T-helper 2 cell treated with Interferon-gamma antibody and Interleukin-4, amounts not matched to agents 5 μg/mL and 100 μg/mL, for 36 hours (primary cell): ENCODE measurements at regions not wholly inside any gene's neighbourhood (a gene's known extent, or its start where the extent isn't known, plus 50 kb on each side); places are given as distances from the start of the nearest gene placed in this dataset.
"Not testable (repeated sequence)": the region's sequence is repeated elsewhere in the genome, so short reads cannot be mapped to it uniquely, and the experiment has no call there.

ENCODE experiments used
- DNase-seq: peaks from one replicate; pipeline ENCODE4 v3.0.0; 2021; ENCODE audit warnings: low spot score
- H3K27ac Mint-ChIP-seq: one replicate; pipeline ENCODE4 v1.8.0; 2021; ENCODE audit warnings: mild to moderate bottlenecking, mixed read lengths
- H3K27me3 Mint-ChIP-seq: one replicate; pipeline ENCODE4 v1.8.0; 2021; ENCODE audit warnings: low read depth, mixed read lengths
- H3K36me3 Mint-ChIP-seq: one replicate; pipeline ENCODE4 v1.8.0; 2021; ENCODE audit warnings: low read depth, mixed read lengths
- H3K4me1 Mint-ChIP-seq: one replicate; pipeline ENCODE4 v1.8.0; 2021; ENCODE audit warnings: low read depth, mixed read lengths
- H3K4me3 Mint-ChIP-seq: one replicate; pipeline ENCODE4 v1.8.0; 2022; ENCODE audit warnings: mild to moderate bottlenecking, moderate library complexity, mixed read lengths
- H3K9me3 Mint-ChIP-seq: one replicate; pipeline ENCODE4 v1.8.0; 2021; ENCODE audit warnings: mixed read lengths

DNA sequence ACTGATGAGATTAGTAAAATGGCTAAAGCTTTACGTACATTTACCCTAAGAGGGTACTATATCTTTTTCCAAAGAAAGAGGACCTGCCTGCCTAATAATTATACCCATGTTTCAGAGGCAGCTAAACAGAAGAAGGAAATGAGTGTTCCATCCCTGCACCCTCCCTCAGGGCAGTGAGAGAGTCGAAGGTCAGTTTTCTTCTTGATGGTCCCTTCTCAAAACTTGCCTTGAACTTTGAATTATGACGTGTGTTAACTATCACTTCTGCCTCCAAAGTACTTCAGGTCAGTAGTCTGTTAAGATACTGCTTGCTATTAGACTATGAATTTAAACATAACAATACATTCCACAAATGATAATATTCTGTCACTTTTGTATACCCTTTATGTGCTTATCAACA lies 294.8 kb upstream of the CHRM3 start:
- H3K27ac Mint-ChIP-seq: no peak overlapping the region

DNA sequence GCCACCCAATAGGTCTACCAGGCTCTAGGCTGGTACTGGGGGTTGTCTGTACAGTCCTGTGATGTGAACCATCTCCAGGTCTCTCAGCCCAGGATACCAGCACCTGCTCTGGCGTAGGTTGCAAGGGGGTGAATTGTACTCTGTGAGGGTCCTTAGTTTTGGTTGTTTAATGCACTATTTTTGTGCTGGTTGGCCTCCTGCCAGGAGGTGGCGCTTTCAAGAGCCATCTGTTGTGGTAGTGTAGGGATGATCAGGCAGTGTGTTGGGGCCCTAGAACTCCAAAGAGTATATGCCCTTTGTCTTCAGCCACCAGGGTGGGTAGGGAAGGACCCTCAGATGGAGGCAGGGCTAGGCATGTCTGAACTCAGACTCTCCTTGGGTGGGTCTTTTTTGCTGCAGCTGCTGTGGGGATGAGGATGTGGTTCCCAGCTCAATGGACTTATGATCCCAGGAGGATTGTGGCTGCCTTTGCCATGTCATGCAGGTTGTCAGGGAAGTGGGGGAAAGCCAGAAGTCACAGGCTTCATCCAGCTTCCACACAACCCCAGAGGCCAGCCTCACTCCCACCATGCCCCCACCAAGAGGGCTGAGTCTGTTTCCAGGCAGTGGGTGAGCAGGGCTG lies 301.8 kb upstream of the CHRM3 start:
- Mint-ChIP-seq H3K4me1 (no peaks in the 10 kb centered on the region), H3K9me3 (peaks cover 13% of the 10 kb centered on the region), H3K4me3 (no peak overlapping the region), H3K27ac (no peak overlapping the region), H3K27me3 (no peaks in the 10 kb centered on the region), H3K36me3 (no peaks in the 10 kb centered on the region)
- no peak for DNase-seq

More for the DNA sequence above, 294.8 kb upstream of the CHRM3 start:
- Mint-ChIP-seq H3K27me3 (no peaks in the 10 kb centered on the region), H3K4me3 (no peak overlapping the region), H3K9me3 (peaks cover 3% of the 10 kb centered on the region), H3K4me1 (no peaks in the 10 kb centered on the region), H3K36me3 (no peaks in the 10 kb centered on the region)
- DNase-seq: no peak

DNA sequence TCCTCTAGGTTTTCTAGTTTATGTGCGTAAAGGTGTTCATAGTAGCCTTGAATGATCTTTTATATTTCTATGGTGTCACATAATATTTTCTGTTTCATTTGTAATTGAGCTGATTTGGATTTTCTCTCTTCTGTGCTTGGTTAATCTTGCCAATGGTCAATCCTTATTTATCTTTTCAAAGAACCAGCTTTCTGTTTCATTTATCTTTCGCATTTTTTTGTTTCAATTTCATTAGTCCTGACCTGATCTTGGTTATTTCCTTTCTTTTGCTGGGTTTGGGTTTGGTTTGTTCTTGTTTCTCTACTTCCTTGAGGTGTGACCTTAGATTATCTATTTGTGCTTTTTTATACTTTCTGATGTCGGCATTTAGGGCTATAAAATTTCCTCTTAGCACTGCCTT lies 304.4 kb upstream of the CHRM3 start:
- not testable (repeated sequence) for H3K27me3 Mint-ChIP-seq, H3K36me3 Mint-ChIP-seq, H3K4me1 Mint-ChIP-seq, DNase-seq, H3K27ac Mint-ChIP-seq, H3K4me3 Mint-ChIP-seq
- H3K9me3 Mint-ChIP-seq: peaks cover 23% of the 10 kb centered on the region

DNA sequence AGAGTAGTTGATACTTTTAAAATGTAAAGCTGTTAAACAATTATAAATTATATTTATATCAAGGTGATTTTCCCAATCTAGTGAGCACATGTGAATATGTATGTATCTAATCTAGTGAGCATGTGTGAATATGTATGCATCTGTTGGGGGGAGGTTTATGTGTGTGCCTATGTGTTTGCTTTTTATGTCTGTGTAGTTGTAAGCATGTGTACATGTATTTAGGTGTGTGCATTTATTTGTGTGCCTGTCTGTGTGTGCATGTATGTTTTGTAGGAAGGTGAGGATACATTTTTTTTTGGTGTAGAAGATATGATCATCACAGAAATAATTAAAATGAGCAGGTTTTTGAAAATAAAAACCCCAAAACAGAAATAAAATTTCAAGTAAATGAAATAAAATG lies 318.9 kb upstream of the CHRM3 start:
- Mint-ChIP-seq H3K27ac (no peak overlapping the region), H3K36me3 (no peaks in the 10 kb centered on the region), H3K4me1 (no peaks in the 10 kb centered on the region), H3K4me3 (no peak overlapping the region), H3K27me3 (no peaks in the 10 kb centered on the region), H3K9me3 (no peaks in the 10 kb centered on the region)
- no peak for DNase-seq

DNA sequence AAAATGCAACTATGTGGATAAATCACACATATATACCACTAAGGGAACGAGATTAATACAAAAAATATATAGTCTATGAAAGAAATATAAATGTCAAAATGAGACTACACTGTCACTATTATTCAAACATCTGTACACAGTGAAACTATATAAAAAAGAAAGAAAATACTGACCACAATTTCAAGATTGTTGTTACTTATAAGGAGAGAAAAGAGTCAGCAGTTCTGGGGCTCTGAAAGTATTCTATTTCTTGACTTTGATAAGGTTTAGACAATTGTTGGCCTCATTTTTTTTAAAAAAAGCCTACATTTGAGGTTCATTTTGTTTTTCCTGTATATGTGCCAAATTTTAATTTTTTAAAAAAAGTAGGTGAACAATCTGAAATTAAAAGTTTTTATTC lies 319.3 kb upstream of the CHRM3 start:
- Mint-ChIP-seq H3K9me3 (no peaks in the 10 kb centered on the region), H3K4me1 (no peaks in the 10 kb centered on the region), H3K4me3 (no peak overlapping the region), H3K27ac (no peak overlapping the region), H3K27me3 (no peaks in the 10 kb centered on the region), H3K36me3 (no peaks in the 10 kb centered on the region)
- DNase-seq: no peak

DNA sequence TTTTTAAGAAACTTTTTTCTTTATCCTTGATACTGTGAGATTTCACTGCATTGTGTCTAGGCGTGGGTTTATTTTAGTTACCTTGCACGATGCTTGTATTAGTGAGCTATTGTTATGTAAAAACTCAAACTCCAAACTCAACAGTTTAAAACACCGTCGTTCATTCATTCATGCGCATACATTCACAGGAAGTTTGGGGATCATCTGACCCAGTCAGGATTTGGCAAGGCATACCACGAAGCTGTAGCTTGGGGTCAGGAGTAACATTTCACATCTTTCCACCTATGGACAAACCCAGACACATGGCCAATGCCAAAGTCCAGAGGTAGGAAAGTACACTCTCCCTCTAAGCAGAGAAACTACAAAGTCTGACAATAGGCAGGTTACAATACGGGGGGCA lies 324.6 kb upstream of the CHRM3 start:
- DNase-seq: no peak
- H3K36me3 Mint-ChIP-seq: no peaks in the 10 kb centered on the region
- no peak overlapping the region for H3K4me3 Mint-ChIP-seq
- H3K27me3 Mint-ChIP-seq: no peaks in the 10 kb centered on the region
- H3K9me3 Mint-ChIP-seq: no peaks in the 10 kb centered on the region
- H3K27ac Mint-ChIP-seq: no peak overlapping the region
- no peaks in the 10 kb centered on the region for H3K4me1 Mint-ChIP-seq

DNA sequence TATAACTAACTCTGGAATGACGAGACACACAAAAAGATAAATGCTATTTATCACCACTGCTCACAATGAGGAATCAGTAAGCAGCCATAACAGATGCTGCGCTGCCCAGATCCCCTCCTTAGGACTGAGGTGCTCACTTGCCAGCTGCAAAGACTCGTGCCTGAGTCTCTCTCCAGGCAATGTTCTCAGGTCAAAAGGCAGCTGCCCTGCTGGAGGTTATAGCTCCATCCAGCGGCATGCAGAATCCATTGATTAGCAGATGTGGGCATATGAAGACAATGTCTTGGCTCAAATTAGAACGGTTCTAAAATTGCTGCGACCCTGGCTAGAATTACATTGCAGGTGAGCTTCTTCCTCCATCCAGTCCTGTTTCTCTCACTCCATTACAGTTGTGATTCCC lies 328.2 kb upstream of the CHRM3 start:
- Mint-ChIP-seq H3K4me3 (no peak overlapping the region), H3K27me3 (no peaks in the 10 kb centered on the region), H3K27ac (no peak overlapping the region), H3K36me3 (no peaks in the 10 kb centered on the region), H3K9me3 (peaks cover 5% of the 10 kb centered on the region), H3K4me1 (no peaks in the 10 kb centered on the region)
- no peak for DNase-seq

DNA sequence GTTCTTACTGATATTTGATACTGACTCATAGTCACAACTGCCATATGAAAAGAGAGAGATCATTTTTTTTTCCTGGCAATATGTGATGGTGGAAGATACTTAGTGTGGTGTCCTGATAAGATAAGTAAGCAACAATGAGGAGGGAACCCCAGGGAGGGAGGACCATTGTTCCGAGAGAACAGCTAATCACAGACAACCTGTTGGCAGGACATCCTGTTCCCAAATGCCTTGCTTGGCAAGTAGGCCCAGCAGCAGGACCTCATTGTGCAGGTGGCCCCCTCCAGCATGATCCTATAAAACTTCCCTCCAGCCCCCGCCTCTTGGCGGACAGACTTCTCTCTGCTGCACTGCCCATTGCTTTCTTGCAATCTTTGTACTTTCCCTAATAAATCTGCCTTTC lies 329.4 kb upstream of the CHRM3 start:
- peaks cover 5% of the 10 kb centered on the region for H3K9me3 Mint-ChIP-seq
- H3K27ac Mint-ChIP-seq: no peak overlapping the region
- no peaks in the 10 kb centered on the region for H3K36me3 Mint-ChIP-seq
- H3K4me1 Mint-ChIP-seq: no peaks in the 10 kb centered on the region
- H3K4me3 Mint-ChIP-seq: no peak overlapping the region
- no peak for DNase-seq
- no peaks in the 10 kb centered on the region for H3K27me3 Mint-ChIP-seq

DNA sequence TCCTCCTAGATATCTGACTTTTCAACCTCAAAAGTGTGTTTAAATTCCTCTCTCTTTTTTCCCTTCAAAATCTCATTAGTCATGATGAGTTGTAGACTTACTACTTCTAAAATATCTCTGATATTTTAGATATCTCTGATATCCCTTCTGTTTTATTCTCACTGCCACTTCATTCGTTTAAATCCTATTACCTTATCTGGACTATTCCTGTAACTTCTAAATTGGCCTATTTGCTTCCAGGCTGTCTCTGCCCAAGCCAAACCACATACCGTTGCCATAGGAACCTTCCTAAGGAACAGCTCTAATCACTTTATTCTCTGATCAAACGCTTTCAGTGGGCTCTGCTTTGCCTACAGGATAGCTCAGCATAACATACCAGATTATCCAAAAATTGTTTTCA lies 333.1 kb upstream of the CHRM3 start:
- Mint-ChIP-seq H3K4me3 (no peak overlapping the region), H3K27ac (no peak overlapping the region), H3K4me1 (no peaks in the 10 kb centered on the region), H3K27me3 (no peaks in the 10 kb centered on the region), H3K9me3 (peaks cover 5% of the 10 kb centered on the region), H3K36me3 (no peaks in the 10 kb centered on the region)
- DNase-seq: no peak

DNA sequence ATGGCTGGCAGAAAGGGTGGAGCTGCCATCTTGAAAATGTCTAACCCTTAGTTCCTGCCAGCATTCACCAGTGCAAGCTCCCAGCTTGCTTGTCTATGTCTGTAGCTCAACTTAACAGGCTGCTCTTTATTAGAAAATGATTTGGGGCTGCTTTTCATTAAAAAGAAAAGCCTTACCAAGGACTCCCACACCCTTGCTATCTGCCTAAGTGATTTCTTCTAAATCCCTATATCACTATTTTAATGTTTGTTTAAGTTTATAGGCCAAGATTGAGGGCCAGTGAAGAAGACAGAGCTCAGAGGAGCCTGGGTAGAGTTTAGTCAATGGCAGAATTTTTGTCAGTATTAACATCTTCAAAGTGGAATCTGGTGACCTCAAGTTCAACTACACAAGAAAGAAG lies 336.8 kb upstream of the CHRM3 start:
- no peak overlapping the region for H3K27ac Mint-ChIP-seq
- DNase-seq: no peak
- no peak overlapping the region for H3K4me3 Mint-ChIP-seq
- no peaks in the 10 kb centered on the region for H3K27me3 Mint-ChIP-seq
- H3K9me3 Mint-ChIP-seq: peaks cover 5% of the 10 kb centered on the region
- H3K36me3 Mint-ChIP-seq: no peaks in the 10 kb centered on the region
- no peaks in the 10 kb centered on the region for H3K4me1 Mint-ChIP-seq

DNA sequence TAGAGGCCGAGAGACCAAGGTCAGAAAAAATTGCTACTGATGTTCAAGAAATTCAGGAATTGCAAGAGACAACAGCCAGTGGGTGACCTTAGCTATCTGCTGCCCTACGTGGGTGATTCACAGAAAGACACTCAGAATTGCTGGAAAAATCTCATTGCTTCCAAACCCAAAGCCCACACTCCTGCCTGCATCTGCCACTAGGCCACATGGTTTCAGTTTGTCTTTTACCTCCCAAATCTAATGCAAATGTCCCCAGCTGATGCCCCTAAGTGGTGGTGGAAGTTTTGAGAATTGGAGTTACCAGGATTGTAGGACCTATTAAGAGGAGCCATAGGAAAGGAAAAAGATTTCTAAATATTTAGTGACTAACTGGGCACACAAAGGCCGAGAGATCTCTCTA lies 341.5 kb upstream of the CHRM3 start:
- no peak for DNase-seq
- Mint-ChIP-seq H3K27me3 (no peaks in the 10 kb centered on the region), H3K36me3 (no peaks in the 10 kb centered on the region), H3K4me3 (no peak overlapping the region), H3K4me1 (no peaks in the 10 kb centered on the region), H3K27ac (no peak overlapping the region), H3K9me3 (peaks cover 4% of the 10 kb centered on the region)

DNA sequence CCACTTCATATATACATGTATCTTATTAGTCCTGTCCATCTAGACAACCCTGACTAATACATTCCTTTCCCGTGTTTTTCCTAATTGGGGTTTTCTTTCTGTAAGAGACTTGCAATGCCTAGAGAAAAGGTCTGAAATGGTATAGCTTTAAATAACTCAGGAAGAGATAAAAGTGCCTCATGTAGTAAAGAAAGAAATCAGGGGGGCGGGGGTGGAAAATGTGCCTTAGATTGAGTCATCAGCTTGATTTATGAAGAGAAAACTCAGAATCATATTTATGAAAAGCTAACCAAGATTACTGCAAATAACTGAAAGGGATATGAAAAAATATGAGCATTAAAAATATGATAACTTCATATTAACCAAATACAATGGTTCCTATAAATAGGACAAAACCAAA lies 345.8 kb upstream of the CHRM3 start:
- H3K27me3 Mint-ChIP-seq: no peaks in the 10 kb centered on the region
- H3K36me3 Mint-ChIP-seq: no peaks in the 10 kb centered on the region
- H3K4me3 Mint-ChIP-seq: no peak overlapping the region

DNA sequence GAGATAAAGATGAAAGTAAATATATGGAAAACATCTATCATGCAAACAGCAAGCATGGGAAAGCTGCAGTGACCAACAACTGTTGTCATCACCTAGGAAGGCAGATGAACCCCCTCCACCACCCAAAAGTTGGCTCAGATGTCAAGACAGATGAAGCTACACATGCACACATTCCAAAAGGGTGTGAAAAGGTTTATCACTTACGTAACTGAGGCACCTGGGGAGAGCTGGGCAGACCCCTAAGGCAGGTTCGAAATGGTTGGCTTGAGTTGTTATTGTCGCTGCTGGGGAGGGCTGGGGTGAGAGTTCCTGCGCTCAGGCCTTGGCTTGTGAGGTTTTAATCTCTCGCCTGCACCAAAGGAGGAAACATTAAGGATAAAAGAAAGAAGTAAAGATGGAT lies 355.1 kb upstream of the CHRM3 start:
- peaks cover 17% of the 10 kb centered on the region for H3K9me3 Mint-ChIP-seq
- no peaks in the 10 kb centered on the region for H3K36me3 Mint-ChIP-seq

More for the DNA sequence above, 345.8 kb upstream of the CHRM3 start:
- H3K27ac Mint-ChIP-seq: no peak overlapping the region
- peaks cover 9% of the 10 kb centered on the region for H3K9me3 Mint-ChIP-seq
- DNase-seq: no peak
- H3K4me1 Mint-ChIP-seq: no peaks in the 10 kb centered on the region

DNA sequence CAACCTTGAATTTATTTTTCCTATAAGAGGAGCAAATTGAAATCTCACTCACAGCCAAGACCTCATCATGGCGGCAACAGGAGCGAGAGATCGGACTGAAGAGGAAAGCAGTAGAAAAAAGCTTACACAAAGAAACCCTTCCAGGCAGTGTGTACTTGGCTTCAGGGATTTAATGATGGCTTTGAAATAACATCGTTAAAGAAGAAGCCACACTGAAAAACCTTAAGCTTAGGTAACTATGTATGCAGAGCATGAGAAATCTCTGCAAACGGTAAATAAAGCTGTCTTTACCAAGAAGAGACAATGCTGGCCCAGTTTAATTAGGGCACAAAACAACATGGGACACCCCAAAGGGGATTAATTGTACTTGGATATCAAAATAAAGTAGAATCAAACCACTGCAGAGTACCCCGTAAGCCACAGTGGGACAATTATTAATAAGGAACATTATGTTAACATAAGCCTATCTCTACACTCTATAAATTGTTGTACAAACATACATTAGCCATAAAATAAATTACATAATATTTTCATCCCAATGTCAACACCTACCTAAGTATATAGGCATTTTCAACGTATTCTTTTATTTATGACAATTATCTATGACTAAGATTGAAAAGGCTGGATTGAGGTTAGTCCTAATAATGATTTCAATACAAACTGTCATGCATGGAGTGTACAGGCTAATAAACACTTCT lies 360.2 kb upstream of the CHRM3 start:
- Mint-ChIP-seq H3K4me1 (no peaks in the 10 kb centered on the region), H3K9me3 (peaks cover 9% of the 10 kb centered on the region), H3K36me3 (no peaks in the 10 kb centered on the region), H3K4me3 (no peak overlapping the region), H3K27ac (no peak overlapping the region), H3K27me3 (no peaks in the 10 kb centered on the region)
- DNase-seq: no peak

More for the DNA sequence above, 355.1 kb upstream of the CHRM3 start:
- Mint-ChIP-seq H3K27ac (no peak overlapping the region), H3K4me3 (no peak overlapping the region), H3K27me3 (no peaks in the 10 kb centered on the region), H3K4me1 (no peaks in the 10 kb centered on the region)
- no peak for DNase-seq

DNA sequence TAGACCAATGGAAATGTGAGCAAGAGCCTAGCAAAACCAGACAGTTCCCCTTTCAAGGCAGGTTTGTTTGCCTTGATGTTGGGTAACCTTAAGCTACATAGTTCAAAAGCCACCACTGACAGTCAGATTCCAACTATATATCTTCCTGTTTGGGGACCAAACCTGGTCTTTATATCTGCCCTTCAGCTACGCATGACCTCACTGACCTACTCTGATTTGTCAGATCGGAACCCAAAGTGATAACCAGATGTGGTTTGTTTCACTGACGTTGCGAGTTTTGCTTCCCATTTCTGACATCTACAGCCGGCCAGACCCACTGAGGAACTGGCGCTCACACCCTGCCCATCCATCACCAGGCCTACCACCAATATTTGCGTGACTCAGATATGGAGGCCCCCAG lies 361.1 kb upstream of the CHRM3 start:
- no peak overlapping the region for H3K4me3 Mint-ChIP-seq
- no peaks in the 10 kb centered on the region for H3K36me3 Mint-ChIP-seq
- no peaks in the 10 kb centered on the region for H3K27me3 Mint-ChIP-seq
- no peak overlapping the region for H3K27ac Mint-ChIP-seq
- H3K9me3 Mint-ChIP-seq: peaks cover 6% of the 10 kb centered on the region
- DNase-seq: no peak
- no peaks in the 10 kb centered on the region for H3K4me1 Mint-ChIP-seq
